Prostate gland (tissue), 2 donors: ENCODE measurements at regions not wholly inside any gene's neighbourhood (a gene's known extent, or its start where the extent isn't known, plus 50 kb on each side); places are given as distances from the start of the nearest gene placed in this dataset.

Experiments used
- CTCF ChIP-seq, 4 experiments: fragments of 200-600 bp in 2 of 4; fragments of 450-650 bp in 2 of 4; sonication (generic) in 2 of 4; IDR thresholded peaks; 1 replicate in 3 of 4; 2 replicates in 1 of 4; pipeline ENCODE4 v1.5.1; 2016 to 2019; ENCODE audit warnings: antibody characterized with exemption in 4 of 4, mild to moderate bottlenecking in 2 of 4, moderate library complexity in 2 of 4
- POLR2AphosphoS5 ChIP-seq: sonication (generic); formaldehyde crosslinking; IDR thresholded peaks from one replicate; pipeline ENCODE4 v1.6.1; 2017; ENCODE audit warnings: antibody characterized with exemption

DNA sequence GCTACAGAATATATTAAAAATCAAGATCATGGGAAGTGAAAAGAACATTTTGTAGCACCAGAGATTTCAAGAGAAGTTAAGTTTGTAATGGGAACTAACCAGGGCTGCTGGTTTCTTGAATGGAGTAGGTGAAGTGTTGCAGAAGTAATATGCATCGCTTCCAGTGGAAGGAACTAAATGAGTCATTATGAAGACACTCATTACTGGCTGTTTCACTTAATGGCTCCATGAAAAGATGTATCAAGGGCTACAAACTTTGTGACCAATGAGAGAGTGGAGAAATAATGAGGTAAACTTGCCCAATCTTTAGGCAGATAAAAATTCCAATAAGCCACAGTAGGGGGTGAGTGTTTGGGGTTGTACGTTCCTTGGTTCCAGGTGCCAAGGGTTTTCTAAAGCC, 380.4 kb upstream of the POU3F3 start:
- TF ChIP-seq CTCF (IDR thresholded peaks at IDR 0.05) (no peak), POLR2AphosphoS5 (no peak)
